GM12878 (cell line): ENCODE measurements at regions not wholly inside any gene's neighbourhood (a gene's known extent, or its start where the extent isn't known, plus 50 kb on each side); places are given as distances from the start of the nearest gene placed in this dataset.

ENCODE experiments used
- ATAC-seq: fragments of 200-7000 bp; cut with Tn5 transposase; 3 replicates; pipeline ENCODE4 v1.9.1; 2020; ENCODE audit warnings: mild to moderate bottlenecking, moderate library complexity
- BruUV-seq: library from RNA; stranded (reverse); fragments of 400-500 nt; replicated peaks from 2 replicates; lab custom pipeline; 2021; lab: Mats Ljungman, UMichigan
- CTCF ChIA-PET: fragments of 300-600 bp; sonication (Branson Sonifier 250); formaldehyde crosslinking; extraction: SDS; loops from one replicate; lab custom pipeline; 2021; ENCODE audit warnings: inconsistent platforms; lab: Yijun Ruan, JAX
- POLR2A ChIA-PET: fragments of 350-600 bp; formaldehyde crosslinking; extraction: SDS; loops from one replicate; lab custom pipeline; 2021; ENCODE audit warnings: inconsistent platforms; lab: Charles Lee
- RAD21 ChIA-PET: fragments of 300-600 bp; sonication (Branson Sonifier 250); formaldehyde crosslinking; loops from one replicate; lab custom pipeline; 2023; ENCODE audit warnings: antibody characterized with exemption; ENCODE audit not compliant: unreplicated experiment; lab: Charles Lee
- SMC1A ChIA-PET: fragments of 300-600 bp; sonication (Branson Sonifier 250); formaldehyde crosslinking; loops from one replicate; lab custom pipeline; 2023; ENCODE audit not compliant: unreplicated experiment, uncharacterized antibody; lab: Charles Lee
- DNase-seq: peaks from one replicate; pipeline ENCODE4 v3.0.0-alpha.2; 2011; ENCODE audit warnings: low read depth, low spot score
- FAIRE-seq: peaks from 3 replicates; lab custom pipeline; 2011; peaks lifted over from hg19 to GRCh38; lab: Jason Lieb, UNC
- H2AFZ ChIP-seq: 2 replicates; pipeline ENCODE4 v1.6.0; 2011; ENCODE audit warnings: low read depth, low read length, control low read depth; ENCODE audit not compliant: control insufficient read depth
- H3K27ac ChIP-seq: 2 replicates; pipeline ENCODE4 v1.5.1; 2011; ENCODE audit warnings: control low read depth; ENCODE audit not compliant: control insufficient read depth, insufficient read depth
- H3K27me3 ChIP-seq, 2 experiments: replicated peaks in 1 of 2; 2 replicates each; pipeline versions ENCODE4 v1.6.0 to v1.6.1; 2011; ENCODE audit warnings: low read length in 1 of 2; ENCODE audit not compliant: control insufficient read depth in 2 of 2, insufficient read depth in 2 of 2
- H3K36me3 ChIP-seq, 2 experiments: 2 replicates each; pipeline ENCODE4 v1.5.1; 2011; ENCODE audit warnings: low read length in 1 of 2; ENCODE audit not compliant: control insufficient read depth in 2 of 2, insufficient read depth in 2 of 2
- H3K4me1 ChIP-seq: 2 replicates; pipeline ENCODE4 v1.6.1; 2011; ENCODE audit warnings: mild to moderate bottlenecking, low read length, moderate library complexity, mixed read lengths; ENCODE audit not compliant: control insufficient read depth, insufficient read depth
- H3K4me2 ChIP-seq: 2 replicates; pipeline ENCODE4 v1.6.0; 2011; ENCODE audit warnings: control low read depth; ENCODE audit not compliant: control insufficient read depth, insufficient read depth
- H3K4me3 ChIP-seq: fragments of 200-600 bp; sonication (generic); 2 replicates; pipeline ENCODE4 v1.5.1; 2016
- H3K79me2 ChIP-seq: 2 replicates; pipeline ENCODE4 v1.6.0; 2011; ENCODE audit warnings: low read length; ENCODE audit not compliant: control insufficient read depth, insufficient read depth
- H3K9ac ChIP-seq: 2 replicates; pipeline ENCODE4 v1.8.0; 2011; ENCODE audit warnings: low read length, control low read depth, mixed read lengths; ENCODE audit not compliant: control insufficient read depth, insufficient read depth
- H3K9me3 ChIP-seq: replicated peaks from 3 replicates; pipeline ENCODE4 v1.5.1; 2011; ENCODE audit warnings: mild to moderate bottlenecking, low read length; ENCODE audit not compliant: control insufficient read depth, insufficient read depth
- H4K20me1 ChIP-seq: 2 replicates; pipeline ENCODE4 v1.6.0; 2011; ENCODE audit not compliant: control insufficient read depth, insufficient read depth
- BACH1 ChIP-seq: fragments of 450-650 bp; IDR thresholded peaks from 2 replicates; pipeline ENCODE4 v1.6.1; 2017; ENCODE audit warnings: mild to moderate bottlenecking, borderline replicate concordance
- CEBPB ChIP-seq, 2 experiments: fragments of 150-350 bp in 1 of 2; IDR thresholded peaks; 2 replicates each; pipeline ENCODE4 v1.6.1; 2012 to 2014; ENCODE audit warnings: low read depth in 2 of 2, low read length in 2 of 2, borderline replicate concordance in 1 of 2, inconsistent platforms in 1 of 2
- ETV6 ChIP-seq, 2 experiments: fragments of 450-650 bp in 1 of 2; IDR thresholded peaks in 1 of 2; conservative IDR thresholded peaks in 1 of 2; 2 replicates each; pipeline ENCODE4 v1.6.1; 2014; ENCODE audit warnings: antibody characterized with exemption in 1 of 2, borderline replicate concordance in 1 of 2, low read depth in 1 of 2, mild to moderate bottlenecking in 1 of 2, moderate library complexity in 1 of 2
- SMC3 ChIP-seq: IDR thresholded peaks from 2 replicates; pipeline ENCODE4 v1.6.1; 2011; ENCODE audit warnings: low read length, improper control_type of control experiment, borderline replicate concordance
- ZNF24 ChIP-seq: fragments of 450-650 bp; IDR thresholded peaks from 2 replicates; pipeline ENCODE4 v1.6.1; 2017; ENCODE audit warnings: antibody characterized with exemption, mild to moderate bottlenecking
- in situ Hi-C: fragments of 300-500 bp; cut with MboI; formaldehyde crosslinking; loops from 9 replicates; pipeline ENCODE4 v1.14.3; 2018; ENCODE audit warnings: mixed read lengths
- intact Hi-C: fragments of 100-400 bp; cut with micrococcal nuclease; formaldehyde crosslinking; loops from one replicate; pipeline ENCODE4 v1.14.2; 2022; ENCODE audit not compliant: unreplicated experiment
- TF ChIP-seq, protein P1 (sequence below): fragments of 450-650 bp; IDR thresholded peaks from 2 replicates; pipeline ENCODE4 v1.6.1; 2018; ENCODE audit warnings: mild to moderate bottlenecking, low read depth, moderate library complexity; ENCODE audit not compliant: partially characterized antibody

DNA sequence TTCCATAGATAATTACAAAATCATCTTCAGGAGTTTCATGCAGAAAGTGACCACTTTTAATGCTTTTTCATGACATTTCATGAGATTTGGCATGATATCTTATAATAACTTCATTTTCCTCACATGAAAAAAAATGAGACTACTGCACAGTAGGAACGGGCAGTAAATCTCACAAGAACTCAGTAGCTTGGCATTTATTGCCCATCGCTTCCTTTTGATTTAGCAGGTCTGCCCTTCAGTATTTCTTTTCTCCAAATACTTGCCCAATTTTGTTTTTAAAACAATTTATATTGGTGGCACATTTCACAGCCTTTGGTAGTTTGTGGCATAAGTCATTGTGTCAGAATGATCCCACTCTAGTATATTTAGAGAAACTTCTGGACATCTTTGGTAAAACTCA lies 711.8 kb upstream of the CHD1 start (continued):
- TF ChIP-seq ETV6 (conservative IDR thresholded peaks at IDR 0.05 in 1 of 2, IDR thresholded peaks at IDR 0.05 in 1 of 2; ENCODE audit: borderline replicate concordance in 1 of 2, low read depth in 1 of 2), result no peak
- TF ChIP-seq CEBPB (IDR thresholded peaks at IDR 0.05; ENCODE audit: borderline replicate concordance in 1 of 2, low read depth in 2 of 2, low read length in 2 of 2), result no peak
- TF ChIP-seq SMC3, result no peak

DNA sequence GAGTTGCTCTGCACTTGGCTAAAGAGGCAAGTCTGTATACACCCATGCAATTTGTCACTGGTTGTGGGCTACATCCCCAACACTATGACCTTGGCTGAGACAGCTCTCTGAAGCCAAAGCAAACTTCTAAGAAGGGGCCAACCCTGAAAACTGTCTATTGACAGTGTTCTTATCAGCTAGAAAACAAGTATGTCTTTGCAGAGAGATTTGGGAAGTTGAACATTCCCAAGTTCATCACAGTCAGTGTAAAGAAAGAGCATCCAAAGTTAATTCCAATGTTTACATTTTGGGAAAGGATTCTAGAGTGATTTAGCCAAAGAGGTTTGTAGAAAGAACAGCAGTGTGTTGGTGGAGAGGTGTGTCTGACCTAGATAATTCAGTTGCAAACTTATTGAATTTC lies 711.1 kb upstream of the CHD1 start:
- FAIRE-seq (no peak), ATAC-seq (no peak)
- SMC1A ChIA-PET, result no interaction called here
- Histone ChIP-seq H3K9me3 (no peaks in the 10 kb centered on the region), H3K27ac (no peak overlapping the region)
- TF ChIP-seq, protein P1, sequence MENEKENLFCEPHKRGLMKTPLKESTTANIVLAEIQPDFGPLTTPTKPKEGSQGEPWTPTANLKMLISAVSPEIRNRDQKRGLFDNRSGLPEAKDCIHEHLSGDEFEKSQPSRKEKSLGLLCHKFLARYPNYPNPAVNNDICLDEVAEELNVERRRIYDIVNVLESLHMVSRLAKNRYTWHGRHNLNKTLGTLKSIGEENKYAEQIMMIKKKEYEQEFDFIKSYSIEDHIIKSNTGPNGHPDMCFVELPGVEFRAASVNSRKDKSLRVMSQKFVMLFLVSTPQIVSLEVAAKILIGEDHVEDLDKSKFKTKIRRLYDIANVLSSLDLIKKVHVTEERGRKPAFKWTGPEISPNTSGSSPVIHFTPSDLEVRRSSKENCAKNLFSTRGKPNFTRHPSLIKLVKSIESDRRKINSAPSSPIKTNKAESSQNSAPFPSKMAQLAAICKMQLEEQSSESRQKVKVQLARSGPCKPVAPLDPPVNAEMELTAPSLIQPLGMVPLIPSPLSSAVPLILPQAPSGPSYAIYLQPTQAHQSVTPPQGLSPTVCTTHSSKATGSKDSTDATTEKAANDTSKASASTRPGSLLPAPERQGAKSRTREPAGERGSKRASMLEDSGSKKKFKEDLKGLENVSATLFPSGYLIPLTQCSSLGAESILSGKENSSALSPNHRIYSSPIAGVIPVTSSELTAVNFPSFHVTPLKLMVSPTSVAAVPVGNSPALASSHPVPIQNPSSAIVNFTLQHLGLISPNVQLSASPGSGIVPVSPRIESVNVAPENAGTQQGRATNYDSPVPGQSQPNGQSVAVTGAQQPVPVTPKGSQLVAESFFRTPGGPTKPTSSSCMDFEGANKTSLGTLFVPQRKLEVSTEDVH, result no peak
- no peak for TF ChIP-seq ZNF24
- no peak for TF ChIP-seq BACH1
- TF ChIP-seq, all 136 proteins: peak for 0
- BruUV-seq, result no TSS peak
- in situ Hi-C loops, result no loop called here
- POLR2A ChIA-PET, result no interaction called here
- DNase-seq, result no peak
- CTCF ChIA-PET, result no interaction called here
- H3K9ac ChIP-seq, result no peak overlapping the region
- RAD21 ChIA-PET, result no interaction called here
- H2AFZ ChIP-seq, result no peak overlapping the region
- H3K4me1 ChIP-seq, result no peaks in the 10 kb centered on the region
- no peaks in the 10 kb centered on the region for H3K79me2 ChIP-seq
- no peaks in the 10 kb centered on the region for H3K36me3 ChIP-seq
- no peak overlapping the region for H3K4me2 ChIP-seq
- no peaks in the 10 kb centered on the region for H4K20me1 ChIP-seq
- H3K27me3 ChIP-seq, result no peaks in the 10 kb centered on the region
- no peak overlapping the region for H3K4me3 ChIP-seq
- intact Hi-C loops, result no loop called here
